MCF 10A (cell line): ENCODE measurements at regions not wholly inside any gene's neighbourhood (a gene's known extent, or its start where the extent isn't known, plus 50 kb on each side); places are given as distances from the start of the nearest gene placed in this dataset.

ENCODE experiments used
- BruUV-seq: library from RNA; stranded (reverse); fragments of 400-500 nt; replicated peaks from 2 replicates; lab custom pipeline; 2021; lab: Mats Ljungman, UMichigan
- CTCF ChIA-PET: fragments of 300-600 bp; sonication (Branson Sonifier 250); formaldehyde crosslinking; extraction: SDS; loops from one replicate; lab custom pipeline; 2021; ENCODE audit warnings: antibody characterized with exemption, inconsistent platforms; lab: Yijun Ruan, JAX
- POLR2A ChIA-PET: fragments of 300-600, 350-650 bp; sonication (Branson Sonifier 250); formaldehyde crosslinking; extraction: SDS; loops from one replicate; lab custom pipeline; 2020; ENCODE audit warnings: antibody characterized with exemption, inconsistent platforms; lab: Yijun Ruan, JAX
- DNase-seq: peaks from one replicate; pipeline ENCODE4 v3.0.0-alpha.2; 2018; ENCODE audit not compliant: unreplicated experiment
- H3K27ac Mint-ChIP-seq: one replicate; pipeline ENCODE4 v1.8.0; 2022; ENCODE audit warnings: mild to moderate bottlenecking, low read depth, mixed read lengths; ENCODE audit not compliant: unreplicated experiment
- H3K27me3 Mint-ChIP-seq: one replicate; pipeline ENCODE4 v1.8.0; 2022; ENCODE audit warnings: mixed read lengths; ENCODE audit not compliant: insufficient read depth, unreplicated experiment
- H3K36me3 Mint-ChIP-seq: one replicate; pipeline ENCODE4 v1.8.0; 2022; ENCODE audit warnings: mild to moderate bottlenecking, moderate library complexity, mixed read lengths; ENCODE audit not compliant: insufficient read depth, unreplicated experiment
- H3K4me1 Mint-ChIP-seq: one replicate; pipeline ENCODE4 v1.8.0; 2022; ENCODE audit warnings: mixed read lengths; ENCODE audit not compliant: insufficient read depth, unreplicated experiment
- H3K4me3 Mint-ChIP-seq: one replicate; pipeline ENCODE4 v1.8.0; 2022; ENCODE audit warnings: mild to moderate bottlenecking, moderate library complexity, mixed read lengths; ENCODE audit not compliant: unreplicated experiment
- H3K9me3 Mint-ChIP-seq: one replicate; pipeline ENCODE4 v1.8.0; 2022; ENCODE audit warnings: mixed read lengths; ENCODE audit not compliant: unreplicated experiment
- CTCF ChIP-seq: fragments of 200-600 bp; IDR thresholded peaks from one replicate; pipeline ENCODE4 v1.8.0; 2022; ENCODE audit warnings: antibody characterized with exemption, mild to moderate bottlenecking; ENCODE audit not compliant: unreplicated experiment
- intact Hi-C: fragments of 100-400 bp; cut with micrococcal nuclease; formaldehyde crosslinking; loops from 2 replicates; pipeline ENCODE4 v1.14.1; 2022

GRCh38 chr3:189534531-189534930 is 96.7 kb upstream of the TP63 start:
- H3K27me3 Mint-ChIP-seq, result no peaks in the 10 kb centered on the region
- CTCF ChIA-PET, result no interaction called here
- no peaks in the 10 kb centered on the region for H3K36me3 Mint-ChIP-seq
- no peaks in the 10 kb centered on the region for H3K4me1 Mint-ChIP-seq
- H3K9me3 Mint-ChIP-seq, result no peaks in the 10 kb centered on the region
- H3K4me3 Mint-ChIP-seq, result no peak overlapping the region
- no TSS peak for BruUV-seq
- intact Hi-C loops, result no loop called here
- TF ChIP-seq CTCF, result no peak
- no peak overlapping the region for H3K27ac Mint-ChIP-seq
- POLR2A ChIA-PET, result no interaction called here
- no peak for DNase-seq

- ChIA-PET CTCF (interaction anchor here (0.6 kb wide), 1 partner anchor 264 kb away, joined by 4 read pairs; no protein-coding TSS in a partner anchor), POLR2A (no interaction called here)
- H3K36me3 Mint-ChIP-seq, result no peaks in the 10 kb centered on the region
These were observed 94.1 kb upstream of the TP63 start for GRCh38 chr3:189537135-189537534.

GRCh38 chr3:189547448-189547847 is 83.7 kb upstream of the TP63 start:
- H3K27me3 Mint-ChIP-seq, result no peaks in the 10 kb centered on the region
- H3K9me3 Mint-ChIP-seq, result peaks cover 38% of the 10 kb centered on the region
- intact Hi-C loops, result no loop called here
- ChIA-PET CTCF (interaction anchor here (0.6 kb wide), 1 partner anchor 9 kb away, joined by 3 read pairs; no protein-coding TSS in a partner anchor), POLR2A (interaction anchor here (1.0 kb wide), 1 partner anchor 279 kb away, joined by 4 read pairs; no protein-coding TSS in a partner anchor)
- no peak for DNase-seq
- no peak for TF ChIP-seq CTCF
- H3K27ac Mint-ChIP-seq, result no peak overlapping the region
- H3K4me1 Mint-ChIP-seq, result no peaks in the 10 kb centered on the region
- no peaks in the 10 kb centered on the region for H3K36me3 Mint-ChIP-seq
- no TSS peak for BruUV-seq
- no peak overlapping the region for H3K4me3 Mint-ChIP-seq

More at GRCh38 chr3:189537135-189537534, 94.1 kb upstream of the TP63 start:
- no peak for TF ChIP-seq CTCF
- no peak overlapping the region for H3K27ac Mint-ChIP-seq
- BruUV-seq, result no TSS peak
- no peak for DNase-seq
- H3K9me3 Mint-ChIP-seq, result no peaks in the 10 kb centered on the region
- intact Hi-C loops, result no loop called here
- no peaks in the 10 kb centered on the region for H3K27me3 Mint-ChIP-seq
- H3K4me3 Mint-ChIP-seq, result no peak overlapping the region
- H3K4me1 Mint-ChIP-seq, result no peaks in the 10 kb centered on the region

GRCh38 chr3:189548053-189548452 is 83.1 kb upstream of the TP63 start:
- CTCF ChIA-PET, result interaction anchor here (0.7 kb wide), 1 partner anchor 280 kb away, joined by 3 read pairs; no protein-coding TSS in a partner anchor
- no peak overlapping the region for H3K27ac Mint-ChIP-seq
- peaks cover 41% of the 10 kb centered on the region for H3K9me3 Mint-ChIP-seq
- POLR2A ChIA-PET, result no interaction called here
- TF ChIP-seq CTCF, result no peak
- no peaks in the 10 kb centered on the region for H3K4me1 Mint-ChIP-seq
- intact Hi-C loops, result no loop called here
- DNase-seq, result no peak
- H3K27me3 Mint-ChIP-seq, result no peaks in the 10 kb centered on the region
- H3K4me3 Mint-ChIP-seq, result no peak overlapping the region
- no TSS peak for BruUV-seq
- no peaks in the 10 kb centered on the region for H3K36me3 Mint-ChIP-seq
